HK-2 (cell line): ENCODE measurements at regions not wholly inside any gene's neighbourhood (a gene's known extent, or its start where the extent isn't known, plus 50 kb on each side); places are given as distances from the start of the nearest gene placed in this dataset.
A peak's percentile ranks its signal among the peaks of the same experiment; 100 is the strongest.
"Not testable (repeated sequence)": the region's sequence is repeated elsewhere in the genome, so short reads cannot be mapped to it uniquely, and the experiment has no call there.

ENCODE experiments used
- DNase-seq: peaks from one replicate; pipeline ENCODE4 v3.0.0-alpha.2; 2018; ENCODE audit not compliant: unreplicated experiment

GRCh38 chr4:82247629-82248028 is 126.2 kb downstream of the HNRNPD start:
- DNase-seq: no peak

- no peak for DNase-seq
Observed at GRCh38 chr4:82247171-82247570, 126.6 kb downstream of the HNRNPD start.

DNA sequence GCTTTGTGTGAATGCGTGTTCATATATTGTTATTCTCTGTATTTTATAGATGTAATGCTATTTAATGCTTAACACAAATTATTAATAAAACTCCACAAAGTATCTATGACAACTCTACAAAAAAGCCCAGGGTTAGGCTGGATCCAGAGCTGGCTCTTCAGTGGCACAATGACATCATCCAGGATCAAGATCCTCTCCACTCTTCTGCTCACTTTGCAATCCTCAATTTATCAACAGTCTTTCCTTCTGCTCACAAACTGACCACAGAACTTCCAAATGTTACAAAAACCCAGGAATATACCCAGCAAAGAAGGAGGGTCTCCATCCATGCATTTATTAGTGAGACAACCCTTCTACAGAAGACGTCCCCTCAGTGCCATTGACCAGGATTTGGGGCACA is 132.3 kb downstream of the HNRNPD start:
- no peak for DNase-seq

GRCh38 chr4:82240410-82240809 is 133.4 kb downstream of the HNRNPD start:
- no peak for DNase-seq

- not testable (repeated sequence) for DNase-seq
Observed at GRCh38 chr4:82237142-82237541, 136.6 kb downstream of the HNRNPD start.

DNA sequence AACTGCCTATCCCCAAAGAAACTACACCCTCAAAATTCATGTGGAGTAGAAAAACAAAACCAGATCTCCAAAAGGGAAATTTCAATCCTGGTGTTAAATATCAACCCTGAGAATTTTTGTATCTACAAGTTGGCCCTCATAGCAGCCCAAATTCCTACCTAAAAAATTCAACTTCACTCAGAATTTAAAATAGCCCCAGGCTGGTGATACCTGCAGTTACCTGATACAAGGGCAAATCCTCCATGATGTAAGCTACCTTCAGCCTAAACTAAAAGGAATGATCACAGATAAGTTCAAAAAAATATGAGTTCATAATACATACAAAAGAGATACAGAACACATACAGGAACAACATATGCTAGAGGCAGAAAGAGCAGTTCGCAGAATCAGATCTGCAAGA is 138.4 kb downstream of the HNRNPD start:
- no peak for DNase-seq

- no peak for DNase-seq
Observed at GRCh38 chr4:82232891-82233290, 140.9 kb downstream of the HNRNPD start.

- no peak for DNase-seq
Observed at GRCh38 chr4:82231806-82232205, 142.0 kb downstream of the HNRNPD start.

GRCh38 chr4:82230306-82230705 is 143.5 kb downstream of the HNRNPD start:
- DNase-seq: no peak

- no peak for DNase-seq
Observed at GRCh38 chr4:82225030-82225429, 148.8 kb downstream of the HNRNPD start.

- DNase-seq: no peak
Observed at GRCh38 chr4:82223715-82224114, 150.1 kb downstream of the HNRNPD start.

DNA sequence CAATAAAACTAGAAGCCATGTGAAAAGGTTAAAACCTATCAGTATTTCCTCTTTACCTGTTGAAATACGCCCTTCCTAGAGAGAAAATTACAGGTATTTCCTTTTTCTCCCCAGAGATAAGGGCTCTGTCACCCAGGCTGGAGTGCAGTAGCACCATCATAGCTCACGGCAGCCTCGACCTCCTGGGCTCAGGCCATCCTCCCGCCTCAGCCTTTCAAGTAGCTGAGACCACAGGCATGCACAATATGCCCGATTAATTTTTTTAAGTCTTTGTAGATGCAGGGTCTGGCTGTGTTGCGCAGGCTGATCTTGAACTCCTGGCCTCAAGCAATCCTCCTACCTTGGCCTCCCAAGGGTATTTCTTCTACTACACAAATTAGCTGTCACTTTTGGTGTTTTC is 154.4 kb downstream of the HNRNPD start:
- no peak for DNase-seq

- DNase-seq: no peak
Observed at GRCh38 chr4:82217986-82218715, 155.6 kb downstream of the HNRNPD start.

DNA sequence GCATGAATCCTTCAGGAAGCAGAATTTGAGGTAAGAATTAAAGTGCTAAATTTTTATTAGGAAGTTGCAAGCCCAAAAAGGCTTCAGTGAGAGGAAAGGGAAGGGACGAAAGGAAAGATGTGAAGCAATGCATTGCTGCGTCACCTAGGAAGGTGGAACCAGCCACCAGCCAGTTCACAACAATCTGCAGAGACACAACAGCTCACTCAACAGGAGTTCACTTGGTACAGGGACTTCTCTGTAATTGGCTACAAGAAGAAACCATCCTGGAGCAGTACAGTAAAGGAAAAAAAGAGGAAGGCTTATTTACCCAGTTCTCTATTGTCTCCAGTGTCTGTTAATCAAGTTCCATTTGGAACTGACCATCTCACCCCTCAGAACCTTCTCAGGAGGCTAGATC is 157.6 kb downstream of the HNRNPD start:
- DNase-seq: no peak

DNA sequence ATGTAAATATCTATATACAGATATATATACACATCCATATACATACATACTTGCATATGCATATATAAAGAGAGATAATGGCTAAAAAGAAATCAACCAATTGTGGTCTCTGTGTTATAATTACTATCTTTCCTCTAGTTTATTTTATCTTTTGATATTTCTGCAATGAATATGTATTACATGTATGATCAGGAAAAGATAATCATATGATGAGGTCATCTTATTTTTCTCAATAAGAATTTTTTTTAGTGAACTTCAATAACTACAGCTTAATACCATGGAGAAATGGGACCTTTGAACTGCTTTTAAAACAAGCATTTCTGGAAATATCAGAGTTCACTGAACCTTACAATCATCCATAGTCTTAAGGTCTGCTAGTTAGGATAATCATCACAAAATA is 158.0 kb downstream of the HNRNPD start:
- no peak for DNase-seq

- no peak for DNase-seq
Observed at GRCh38 chr4:82215039-82215438, 158.8 kb downstream of the HNRNPD start.

GRCh38 chr4:82213485-82214417 is 160.0 kb downstream of the HNRNPD start:
- no peak for DNase-seq

- peak; percentile 35 for DNase-seq
Observed at GRCh38 chr4:82201805-82202641, 171.8 kb downstream of the HNRNPD start.

DNA sequence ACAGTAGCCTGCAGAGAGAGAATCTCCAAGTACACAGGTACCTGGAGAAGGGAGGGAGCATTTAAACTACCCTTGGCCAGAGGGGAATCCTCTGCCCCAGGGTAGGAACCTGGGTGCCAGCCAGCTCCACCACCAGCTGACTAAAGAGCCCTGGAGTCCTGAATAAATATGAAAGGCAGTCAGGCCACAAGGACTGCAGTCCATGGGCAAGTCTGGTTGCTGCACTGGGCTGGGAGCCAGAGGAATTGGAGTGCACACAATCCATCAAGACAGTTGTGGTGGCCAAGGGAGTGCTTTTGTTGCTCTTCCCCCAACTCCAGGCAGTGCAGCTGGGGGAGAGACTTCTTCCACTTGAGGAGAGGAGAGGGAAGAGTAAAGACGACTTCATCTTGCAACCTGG is 172.5 kb downstream of the HNRNPD start:
- no peak for DNase-seq

- no peak for DNase-seq
Observed at GRCh38 chr4:82200046-82200445, 173.7 kb downstream of the HNRNPD start.

DNA sequence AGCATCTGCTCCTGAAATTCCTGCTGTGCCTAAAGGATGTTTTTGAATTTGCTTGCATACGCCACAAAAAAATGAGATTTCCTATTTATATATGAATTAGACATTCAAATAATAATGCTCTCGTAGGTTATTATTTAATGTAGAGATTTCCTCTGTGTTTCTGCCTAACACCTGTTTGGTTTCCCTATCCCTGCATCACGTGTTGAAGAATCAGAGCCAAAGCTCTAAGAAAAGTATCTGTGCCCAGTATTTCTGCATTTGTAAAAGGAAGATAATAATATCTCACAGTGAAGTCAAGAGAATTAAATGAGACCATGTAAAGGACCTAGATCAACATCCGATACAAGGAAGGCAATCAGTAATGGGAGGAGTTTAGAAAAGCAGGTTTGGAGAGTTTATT is 179.5 kb downstream of the HNRNPD start:
- DNase-seq: no peak

DNA sequence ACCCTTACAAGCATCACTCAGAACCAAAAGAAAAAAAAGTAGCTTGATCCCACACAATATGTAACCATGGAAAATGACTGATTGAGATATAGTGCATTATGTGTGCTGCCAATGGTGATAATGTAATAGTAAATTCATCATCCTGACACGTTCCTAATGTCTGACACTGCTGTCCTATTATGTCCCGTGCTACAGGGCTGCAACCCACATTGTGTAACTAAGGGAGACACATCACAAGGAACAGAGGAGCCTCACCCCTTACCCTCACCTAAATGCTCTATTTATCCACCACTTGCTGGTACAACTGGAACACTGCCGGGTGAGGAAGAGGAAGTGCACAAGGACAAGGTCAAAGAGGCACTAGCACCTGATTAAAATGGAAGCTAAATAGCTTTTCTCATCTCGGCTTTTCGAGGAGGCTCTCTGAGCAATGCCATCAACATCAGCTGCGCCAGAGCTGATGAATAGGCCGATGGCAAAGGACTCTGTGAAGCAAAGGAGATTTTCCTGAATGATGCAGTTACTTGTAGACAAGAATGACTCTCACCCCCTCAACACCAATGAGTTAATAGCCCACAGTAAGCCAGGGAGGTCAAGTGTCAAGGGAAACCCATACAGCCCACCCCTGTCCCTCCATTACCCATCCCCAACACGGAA is 181.6 kb downstream of the HNRNPD start:
- no peak for DNase-seq
